GM12875 (cell line): ENCODE measurements at regions not wholly inside any gene's neighbourhood (a gene's known extent, or its start where the extent isn't known, plus 50 kb on each side); places are given as distances from the start of the nearest gene placed in this dataset.
"Not testable (repeated sequence)": the region's sequence is repeated elsewhere in the genome, so short reads cannot be mapped to it uniquely, and the experiment has no call there.

Experiments used
- H3K4me3 ChIP-seq: one replicate; pipeline ENCODE4 v1.5.1; 2011; ENCODE audit warnings: low read depth, low read length, control low read depth
- CTCF ChIP-seq: IDR thresholded peaks from 2 replicates; pipeline ENCODE4 v1.5.1; 2011; ENCODE audit warnings: low read depth, mild to moderate bottlenecking, control low read depth, inconsistent platforms, low read length, moderate library complexity, borderline replicate concordance; ENCODE audit not compliant: insufficient read depth

GRCh38 chr5:99544356-99544755 lies 615.5 kb upstream of the CHD1 start:
- TF ChIP-seq CTCF: no peak
- H3K4me3 ChIP-seq: no peak overlapping the region

- no peak overlapping the region for H3K4me3 ChIP-seq
- TF ChIP-seq CTCF: no peak
These were observed 615.0 kb upstream of the CHD1 start for GRCh38 chr5:99543841-99544240.

- H3K4me3 ChIP-seq: not testable (repeated sequence)
These were observed 605.4 kb upstream of the CHD1 start for GRCh38 chr5:99534241-99534640.

GRCh38 chr5:99521666-99522065 lies 592.9 kb upstream of the CHD1 start:
- H3K4me3 ChIP-seq: not testable (repeated sequence)

- H3K4me3 ChIP-seq: not testable (repeated sequence)
These were observed 587.2 kb upstream of the CHD1 start for GRCh38 chr5:99515864-99516490.

GRCh38 chr5:99510237-99510866 lies 581.5 kb upstream of the CHD1 start:
- H3K4me3 ChIP-seq: not testable (repeated sequence)

GRCh38 chr5:99509064-99509463 lies 580.3 kb upstream of the CHD1 start:
- not testable (repeated sequence) for H3K4me3 ChIP-seq

GRCh38 chr5:99495456-99495855 lies 566.6 kb upstream of the CHD1 start:
- H3K4me3 ChIP-seq: not testable (repeated sequence)

- not testable (repeated sequence) for H3K4me3 ChIP-seq
These were observed 549.6 kb upstream of the CHD1 start for GRCh38 chr5:99478450-99478849.

GRCh38 chr5:99473328-99473727 lies 544.5 kb upstream of the CHD1 start:
- not testable (repeated sequence) for H3K4me3 ChIP-seq

- H3K4me3 ChIP-seq: not testable (repeated sequence)
These were observed 542.9 kb upstream of the CHD1 start for GRCh38 chr5:99471726-99472125.

GRCh38 chr5:99471178-99471577 lies 542.4 kb upstream of the CHD1 start:
- H3K4me3 ChIP-seq: not testable (repeated sequence)

GRCh38 chr5:99470636-99471035 lies 541.8 kb upstream of the CHD1 start:
- H3K4me3 ChIP-seq: not testable (repeated sequence)

GRCh38 chr5:99460701-99461100 lies 531.9 kb upstream of the CHD1 start:
- no peak for TF ChIP-seq CTCF

More at GRCh38 chr5:99460701-99461100, 531.9 kb upstream of the CHD1 start:
- H3K4me3 ChIP-seq: no peak overlapping the region
